ENCODE measurements at regions not wholly inside any gene's neighbourhood (a gene's known extent, or its start where the extent isn't known, plus 50 kb on each side); places are given as distances from the start of the nearest gene placed in this dataset.

DNA sequence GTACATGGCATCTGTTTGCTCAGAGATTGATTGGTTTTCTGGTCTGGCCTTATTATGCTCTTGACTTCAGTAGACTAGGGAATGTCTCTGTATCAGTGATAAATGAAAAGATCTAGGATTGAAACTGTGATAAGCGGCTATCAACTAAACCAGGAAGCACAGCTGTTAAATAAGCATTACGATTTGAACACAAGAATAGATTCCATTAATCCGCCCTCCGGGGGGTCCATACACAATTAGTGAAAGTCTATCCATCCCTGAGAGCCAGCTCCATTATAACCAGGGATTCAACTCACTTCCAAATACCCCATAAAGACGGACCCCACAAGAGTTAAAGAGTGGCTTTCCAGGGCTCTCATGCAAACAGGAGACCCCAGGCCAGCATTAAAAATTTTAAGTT is 279.0 kb downstream of the GRIN2B start (continued):
- TF ChIP-seq, protein P1, sequence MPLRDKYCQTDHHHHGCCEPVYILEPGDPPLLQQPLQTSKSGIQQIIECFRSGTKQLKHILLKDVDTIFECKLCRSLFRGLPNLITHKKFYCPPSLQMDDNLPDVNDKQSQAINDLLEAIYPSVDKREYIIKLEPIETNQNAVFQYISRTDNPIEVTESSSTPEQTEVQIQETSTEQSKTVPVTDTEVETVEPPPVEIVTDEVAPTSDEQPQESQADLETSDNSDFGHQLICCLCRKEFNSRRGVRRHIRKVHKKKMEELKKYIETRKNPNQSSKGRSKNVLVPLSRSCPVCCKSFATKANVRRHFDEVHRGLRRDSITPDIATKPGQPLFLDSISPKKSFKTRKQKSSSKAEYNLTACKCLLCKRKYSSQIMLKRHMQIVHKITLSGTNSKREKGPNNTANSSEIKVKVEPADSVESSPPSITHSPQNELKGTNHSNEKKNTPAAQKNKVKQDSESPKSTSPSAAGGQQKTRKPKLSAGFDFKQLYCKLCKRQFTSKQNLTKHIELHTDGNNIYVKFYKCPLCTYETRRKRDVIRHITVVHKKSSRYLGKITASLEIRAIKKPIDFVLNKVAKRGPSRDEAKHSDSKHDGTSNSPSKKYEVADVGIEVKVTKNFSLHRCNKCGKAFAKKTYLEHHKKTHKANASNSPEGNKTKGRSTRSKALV (CRISPR knock-in tag; IDR thresholded peaks at IDR 0.05) = no peak
- no peak for TF ChIP-seq ZFX (CRISPR knock-in tag; IDR thresholded peaks at IDR 0.05; ENCODE audit: low read depth)

DNA sequence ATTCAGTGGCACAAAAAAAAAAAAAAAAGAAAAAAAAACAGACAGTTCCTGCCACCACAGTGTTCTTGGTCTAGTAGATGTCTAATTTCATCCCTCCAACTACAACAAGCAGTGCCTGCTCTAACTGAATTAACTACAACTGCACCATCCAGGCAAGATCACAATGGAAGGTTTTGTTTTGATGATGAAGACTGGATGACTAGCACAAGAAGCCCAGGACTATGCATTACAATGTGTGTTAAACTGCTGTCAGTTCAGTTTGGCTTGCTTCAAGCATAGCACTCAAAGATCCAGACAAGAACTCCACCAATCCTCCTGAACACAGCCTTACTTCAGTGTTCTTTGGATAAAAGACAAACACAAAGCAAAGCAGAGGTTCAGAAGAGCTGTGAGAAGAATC is 279.9 kb downstream of the GRIN2B start:
- FAIRE-seq = no peak
- DNase-seq (ENCODE audit: low spot score) = no peak
- Histone ChIP-seq H3K27me3 (ENCODE audit: control insufficient read depth in 1 of 2, insufficient read depth in 2 of 2, low read length in 2 of 2) (no peaks in the 10 kb centered on the region; a peak in 1 of 5 replicates), H3K4me3 (replicated peaks in 1 of 3; ENCODE audit: insufficient read depth in 1 of 3, low read depth in 2 of 3, low read length in 3 of 3) (no peak overlapping the region), H3K9me3 (ENCODE audit: low read length) (no peaks in the 10 kb centered on the region), H3K36me3 (replicated peaks in 1 of 2; ENCODE audit: control insufficient read depth in 1 of 2, insufficient read depth in 2 of 2, low read length in 2 of 2) (no peaks in the 10 kb centered on the region), H2AFZ (ENCODE audit: low read length) (no peak overlapping the region), H3K79me2 (ENCODE audit: insufficient read depth, low read length) (no peaks in the 10 kb centered on the region), H3K4me2 (ENCODE audit: low read depth, low read length) (no peak overlapping the region), H3K4me1 (ENCODE audit: insufficient read depth, low read length) (no peaks in the 10 kb centered on the region), H3K27ac (ENCODE audit: extremely low read length, insufficient read depth, low read length) (no peak overlapping the region), H3K9ac (ENCODE audit: insufficient read depth, low read depth, low read length) (no peak overlapping the region), H4K20me1 (ENCODE audit: insufficient read depth, low read length) (no peaks in the 10 kb centered on the region)
- no TSS peak for BruUV-seq (replicated peaks)
- ChIA-PET POLR2A (no interaction called here), CTCF (ENCODE audit: low intra/inter-chr PET ratio, low total read pairs) (no interaction called here)
- no peak for ATAC-seq
- no peak for TF ChIP-seq SIX4 (CRISPR knock-in tag; IDR thresholded peaks at IDR 0.05)
- intact Hi-C loops (cut with micrococcal nuclease; ENCODE audit: unreplicated experiment) (no loop called here), in situ Hi-C loops (cut with HindIII; ENCODE audit: extremely low pct_ligation_motif_present, low pct_unique_long_range_greater_than_20kb) (no loop called here)

DNA sequence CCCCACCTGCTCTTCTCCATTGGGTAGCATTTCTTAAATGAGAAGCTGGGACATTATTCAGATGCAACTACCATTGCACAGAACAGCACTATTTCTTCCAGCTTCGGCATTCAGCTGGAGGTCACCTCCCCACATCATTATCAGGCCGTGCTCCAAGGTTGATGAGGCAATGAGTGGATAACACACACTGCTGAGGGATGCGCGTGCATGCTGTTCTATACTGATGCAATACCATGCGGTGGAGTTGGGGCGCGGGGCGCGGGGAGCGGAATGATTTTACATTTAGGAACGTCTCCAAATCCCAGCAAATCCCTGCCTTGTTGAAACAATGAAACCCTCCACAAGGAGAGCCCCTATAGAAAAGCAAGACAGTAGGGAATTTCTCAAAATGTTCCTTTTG is 283.4 kb downstream of the GRIN2B start:
- H3K4me2 ChIP-seq (ENCODE audit: low read depth, low read length) = no peak overlapping the region
- POLR2A ChIA-PET = no interaction called here
- no peak for DNase-seq (ENCODE audit: low spot score)
- no peaks in the 10 kb centered on the region for H4K20me1 ChIP-seq (ENCODE audit: insufficient read depth, low read length)
- no peak overlapping the region for H3K9ac ChIP-seq (ENCODE audit: insufficient read depth, low read depth, low read length)
- CTCF ChIA-PET (ENCODE audit: low intra/inter-chr PET ratio, low total read pairs) = no interaction called here
- H3K27ac ChIP-seq (ENCODE audit: extremely low read length, insufficient read depth, low read length) = no peak overlapping the region
- no peaks in the 10 kb centered on the region for H3K4me1 ChIP-seq (ENCODE audit: insufficient read depth, low read length)
- no peaks in the 10 kb centered on the region for H3K79me2 ChIP-seq (ENCODE audit: insufficient read depth, low read length)
- no peak for FAIRE-seq
- no peak for ATAC-seq
- 55% methylated on average over 11 of the region's 11 CpGs for WGBS (ENCODE audit: low lambda C conversion rate)
- no peaks in the 10 kb centered on the region for H3K9me3 ChIP-seq (ENCODE audit: low read length)
- H3K36me3 ChIP-seq (replicated peaks in 1 of 2; ENCODE audit: control insufficient read depth in 1 of 2, insufficient read depth in 2 of 2, low read length in 2 of 2) = no peaks in the 10 kb centered on the region
- H3K4me3 ChIP-seq (replicated peaks in 1 of 3; ENCODE audit: insufficient read depth in 1 of 3, low read depth in 2 of 3, low read length in 3 of 3) = no peak overlapping the region
- no peak overlapping the region for H2AFZ ChIP-seq (ENCODE audit: low read length)
- BruUV-seq (replicated peaks) = no TSS peak
- intact Hi-C loops (cut with micrococcal nuclease; ENCODE audit: unreplicated experiment) = no loop called here
- in situ Hi-C loops (cut with HindIII; ENCODE audit: extremely low pct_ligation_motif_present, low pct_unique_long_range_greater_than_20kb) = no loop called here
- H3K27me3 ChIP-seq (ENCODE audit: control insufficient read depth in 1 of 2, insufficient read depth in 2 of 2, low read length in 2 of 2) = no peaks in the 10 kb centered on the region; a peak in 1 of 5 replicates
- TF ChIP-seq, protein P2, sequence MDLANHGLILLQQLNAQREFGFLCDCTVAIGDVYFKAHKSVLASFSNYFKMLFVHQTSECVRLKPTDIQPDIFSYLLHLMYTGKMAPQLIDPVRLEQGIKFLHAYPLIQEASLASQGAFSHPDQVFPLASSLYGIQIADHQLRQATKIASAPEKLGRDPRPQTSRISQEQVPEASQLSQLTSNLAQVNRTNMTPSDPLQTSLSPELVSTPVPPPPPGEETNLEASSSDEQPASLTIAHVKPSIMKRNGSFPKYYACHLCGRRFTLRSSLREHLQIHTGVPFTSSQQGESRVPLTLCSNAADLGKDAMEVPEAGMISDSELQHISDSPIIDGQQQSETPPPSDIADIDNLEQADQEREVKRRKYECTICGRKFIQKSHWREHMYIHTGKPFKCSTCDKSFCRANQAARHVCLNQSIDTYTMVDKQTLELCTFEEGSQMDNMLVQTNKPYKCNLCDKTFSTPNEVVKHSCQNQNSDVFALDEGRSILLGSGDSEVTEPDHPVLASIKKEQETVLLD (CRISPR knock-in tag; IDR thresholded peaks at IDR 0.05; ENCODE audit: low read depth) = no peak
- TF ChIP-seq RXRB (CRISPR knock-in tag; IDR thresholded peaks at IDR 0.05; ENCODE audit: borderline replicate concordance) = no peak
- no peak for TF ChIP-seq POLR2G (IDR thresholded peaks at IDR 0.05; ENCODE audit: low read depth, low read length)
- TF ChIP-seq MTF1 (CRISPR knock-in tag; IDR thresholded peaks at IDR 0.05) = no peak
- no peak for TF ChIP-seq RBAK (CRISPR knock-in tag; IDR thresholded peaks at IDR 0.05)
- TF ChIP-seq NFKBIZ (CRISPR knock-in tag; IDR thresholded peaks at IDR 0.05) = no peak
- no peak for TF ChIP-seq MTA3 (CRISPR knock-in tag; IDR thresholded peaks at IDR 0.05)
- TF ChIP-seq ZNF615 (CRISPR knock-in tag; IDR thresholded peaks at IDR 0.05; ENCODE audit: borderline replicate concordance) = no peak
- TF ChIP-seq, protein P3, sequence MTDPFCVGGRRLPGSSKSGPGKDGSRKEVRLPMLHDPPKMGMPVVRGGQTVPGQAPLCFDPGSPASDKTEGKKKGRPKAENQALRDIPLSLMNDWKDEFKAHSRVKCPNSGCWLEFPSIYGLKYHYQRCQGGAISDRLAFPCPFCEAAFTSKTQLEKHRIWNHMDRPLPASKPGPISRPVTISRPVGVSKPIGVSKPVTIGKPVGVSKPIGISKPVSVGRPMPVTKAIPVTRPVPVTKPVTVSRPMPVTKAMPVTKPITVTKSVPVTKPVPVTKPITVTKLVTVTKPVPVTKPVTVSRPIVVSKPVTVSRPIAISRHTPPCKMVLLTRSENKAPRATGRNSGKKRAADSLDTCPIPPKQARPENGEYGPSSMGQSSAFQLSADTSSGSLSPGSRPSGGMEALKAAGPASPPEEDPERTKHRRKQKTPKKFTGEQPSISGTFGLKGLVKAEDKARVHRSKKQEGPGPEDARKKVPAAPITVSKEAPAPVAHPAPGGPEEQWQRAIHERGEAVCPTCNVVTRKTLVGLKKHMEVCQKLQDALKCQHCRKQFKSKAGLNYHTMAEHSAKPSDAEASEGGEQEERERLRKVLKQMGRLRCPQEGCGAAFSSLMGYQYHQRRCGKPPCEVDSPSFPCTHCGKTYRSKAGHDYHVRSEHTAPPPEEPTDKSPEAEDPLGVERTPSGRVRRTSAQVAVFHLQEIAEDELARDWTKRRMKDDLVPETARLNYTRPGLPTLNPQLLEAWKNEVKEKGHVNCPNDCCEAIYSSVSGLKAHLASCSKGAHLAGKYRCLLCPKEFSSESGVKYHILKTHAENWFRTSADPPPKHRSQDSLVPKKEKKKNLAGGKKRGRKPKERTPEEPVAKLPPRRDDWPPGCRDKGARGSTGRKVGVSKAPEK (CRISPR knock-in tag; IDR thresholded peaks at IDR 0.05; ENCODE audit: borderline replicate concordance) = no peak

All from HepG2 (cell line).